Left ventricle myocardium inferior (tissue), 1 donor: ENCODE measurements at regions not wholly inside any gene's neighbourhood (a gene's known extent, or its start where the extent isn't known, plus 50 kb on each side); places are given as distances from the start of the nearest gene placed in this dataset.

Source experiments
- DNase-seq: peaks from one replicate; pipeline ENCODE4 v3.0.0-alpha.2; 2020
- H3K27ac ChIP-seq: fragments of 200-600 bp; replicated peaks from 2 replicates; pipeline ENCODE4 v1.8.0; 2021
- H3K27me3 ChIP-seq: fragments of 200-600 bp; 2 replicates; pipeline ENCODE4 v1.8.0; 2021; ENCODE audit warnings: low read depth
- H3K36me3 ChIP-seq: fragments of 200-600 bp; 2 replicates; pipeline ENCODE4 v1.8.0; 2021
- H3K4me1 ChIP-seq: fragments of 200-600 bp; 2 replicates; pipeline ENCODE4 v1.8.0; 2021
- H3K4me3 ChIP-seq: fragments of 200-600 bp; 2 replicates; pipeline ENCODE4 v1.8.0; 2021; ENCODE audit warnings: mild to moderate bottlenecking, moderate library complexity
- H3K9me3 ChIP-seq: fragments of 200-600 bp; replicated peaks from 2 replicates; pipeline ENCODE4 v1.8.0; 2021
- intact Hi-C: fragments of 100-400 bp; cut with micrococcal nuclease; formaldehyde crosslinking; loops from one replicate; pipeline ENCODE4 v1.11.0; 2022
- TF ChIP-seq, protein P1 (sequence below): fragments of 200-600 bp; IDR thresholded peaks from 2 replicates; pipeline ENCODE4 v1.8.0; 2021; ENCODE audit warnings: antibody characterized with exemption, mild to moderate bottlenecking, borderline replicate concordance
- donor health status: DM: no; HTN: yes; CAD: no; lungs with severe emphysema.

DNA sequence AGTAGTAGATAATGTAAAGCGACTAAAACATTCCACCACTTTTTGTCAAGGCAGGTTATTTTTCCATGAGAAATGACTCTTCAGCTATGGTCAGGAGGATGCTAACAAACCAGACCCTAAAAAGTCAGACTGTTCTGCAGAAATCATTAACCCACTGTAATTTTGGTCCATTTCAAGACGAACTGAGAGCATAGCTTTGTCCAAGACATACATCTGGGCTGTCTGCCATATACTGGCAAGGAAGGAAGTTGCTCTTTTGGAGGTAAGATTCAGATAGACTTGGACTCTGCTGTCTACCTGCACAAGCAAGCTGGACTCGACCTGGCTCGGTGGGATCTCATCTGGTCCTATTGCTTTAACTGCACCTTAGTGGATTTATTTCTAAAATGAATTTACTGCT is 207.8 kb downstream of the POSTN start:
- TF ChIP-seq, protein P1, sequence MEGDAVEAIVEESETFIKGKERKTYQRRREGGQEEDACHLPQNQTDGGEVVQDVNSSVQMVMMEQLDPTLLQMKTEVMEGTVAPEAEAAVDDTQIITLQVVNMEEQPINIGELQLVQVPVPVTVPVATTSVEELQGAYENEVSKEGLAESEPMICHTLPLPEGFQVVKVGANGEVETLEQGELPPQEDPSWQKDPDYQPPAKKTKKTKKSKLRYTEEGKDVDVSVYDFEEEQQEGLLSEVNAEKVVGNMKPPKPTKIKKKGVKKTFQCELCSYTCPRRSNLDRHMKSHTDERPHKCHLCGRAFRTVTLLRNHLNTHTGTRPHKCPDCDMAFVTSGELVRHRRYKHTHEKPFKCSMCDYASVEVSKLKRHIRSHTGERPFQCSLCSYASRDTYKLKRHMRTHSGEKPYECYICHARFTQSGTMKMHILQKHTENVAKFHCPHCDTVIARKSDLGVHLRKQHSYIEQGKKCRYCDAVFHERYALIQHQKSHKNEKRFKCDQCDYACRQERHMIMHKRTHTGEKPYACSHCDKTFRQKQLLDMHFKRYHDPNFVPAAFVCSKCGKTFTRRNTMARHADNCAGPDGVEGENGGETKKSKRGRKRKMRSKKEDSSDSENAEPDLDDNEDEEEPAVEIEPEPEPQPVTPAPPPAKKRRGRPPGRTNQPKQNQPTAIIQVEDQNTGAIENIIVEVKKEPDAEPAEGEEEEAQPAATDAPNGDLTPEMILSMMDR = no peak
- DNase-seq = no peak

DNA sequence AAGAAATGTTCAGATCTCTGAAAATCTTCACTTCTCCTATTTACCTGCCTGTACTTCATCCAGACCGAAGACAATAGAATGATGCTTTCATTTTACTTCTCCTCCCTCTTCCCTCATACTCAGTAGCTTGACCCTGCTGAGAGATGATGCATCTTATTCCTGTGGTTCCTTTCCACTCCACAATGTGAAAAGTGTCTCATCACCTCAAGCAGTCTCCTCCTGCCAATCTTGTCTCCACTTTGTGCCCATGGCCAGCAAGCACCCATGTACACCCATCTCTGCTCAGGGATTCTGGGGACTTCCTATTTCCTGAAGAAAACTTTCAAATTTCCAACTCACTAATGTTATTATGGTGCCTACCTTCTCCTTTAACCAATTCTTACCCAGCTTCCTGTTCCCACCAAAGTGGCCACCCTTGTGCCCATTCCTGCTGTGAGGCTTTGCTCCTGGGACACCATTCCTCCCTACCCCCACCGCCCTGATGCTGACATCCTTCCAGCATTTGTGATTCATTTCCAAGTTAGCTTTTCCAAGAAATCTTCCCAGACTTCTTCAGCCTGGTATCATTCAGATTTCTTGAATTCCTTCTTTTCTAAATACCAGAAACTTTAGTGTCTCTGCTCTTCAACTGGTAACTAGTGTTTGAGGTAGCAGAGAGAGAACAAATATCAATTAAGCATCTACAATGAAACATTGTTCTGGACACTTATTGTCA is 212.5 kb downstream of the POSTN start:
- no peak for DNase-seq
- no peaks in the 10 kb centered on the region for H3K9me3 ChIP-seq
- TF ChIP-seq, protein P1 = no peak
- no peaks in the 10 kb centered on the region for H3K27me3 ChIP-seq
- H3K4me3 ChIP-seq = no peak overlapping the region
- intact Hi-C loops = no loop called here
- H3K36me3 ChIP-seq = no peaks in the 10 kb centered on the region
- no peak overlapping the region for H3K27ac ChIP-seq
- H3K4me1 ChIP-seq = no peaks in the 10 kb centered on the region

More for the DNA sequence above, 207.8 kb downstream of the POSTN start:
- H3K27ac ChIP-seq = no peak overlapping the region
- peaks cover 3% of the 10 kb centered on the region for H3K9me3 ChIP-seq
- H3K36me3 ChIP-seq = no peaks in the 10 kb centered on the region
- no peak overlapping the region for H3K4me3 ChIP-seq
- peaks cover 13% of the 10 kb centered on the region for H3K4me1 ChIP-seq
- H3K27me3 ChIP-seq = no peaks in the 10 kb centered on the region
- intact Hi-C loops = no loop called here

DNA sequence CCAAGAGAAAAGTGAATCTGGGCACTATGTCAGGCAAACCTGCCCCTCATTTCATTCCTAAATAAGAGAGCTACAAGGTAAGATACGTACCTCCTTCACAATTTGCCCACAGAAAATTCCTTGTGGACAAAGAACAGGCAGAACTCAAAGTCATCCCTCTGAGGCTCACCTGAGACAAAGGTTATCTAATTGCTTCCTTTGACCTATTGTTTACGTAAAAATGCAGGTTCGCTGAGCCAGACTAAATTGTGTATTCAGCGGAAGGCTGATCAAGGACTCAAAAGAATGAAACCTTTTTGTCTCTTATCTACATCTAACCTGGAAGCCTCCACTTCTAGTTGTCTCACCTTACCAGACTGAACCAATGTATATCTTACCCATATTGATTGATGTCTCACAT is 213.3 kb downstream of the POSTN start:
- Histone ChIP-seq H3K9me3 (no peaks in the 10 kb centered on the region), H3K36me3 (no peaks in the 10 kb centered on the region), H3K4me1 (no peaks in the 10 kb centered on the region), H3K27me3 (no peaks in the 10 kb centered on the region), H3K27ac (no peak overlapping the region), H3K4me3 (no peak overlapping the region)
- DNase-seq = no peak
- intact Hi-C loops = no loop called here
- TF ChIP-seq, protein P1 = no peak

DNA sequence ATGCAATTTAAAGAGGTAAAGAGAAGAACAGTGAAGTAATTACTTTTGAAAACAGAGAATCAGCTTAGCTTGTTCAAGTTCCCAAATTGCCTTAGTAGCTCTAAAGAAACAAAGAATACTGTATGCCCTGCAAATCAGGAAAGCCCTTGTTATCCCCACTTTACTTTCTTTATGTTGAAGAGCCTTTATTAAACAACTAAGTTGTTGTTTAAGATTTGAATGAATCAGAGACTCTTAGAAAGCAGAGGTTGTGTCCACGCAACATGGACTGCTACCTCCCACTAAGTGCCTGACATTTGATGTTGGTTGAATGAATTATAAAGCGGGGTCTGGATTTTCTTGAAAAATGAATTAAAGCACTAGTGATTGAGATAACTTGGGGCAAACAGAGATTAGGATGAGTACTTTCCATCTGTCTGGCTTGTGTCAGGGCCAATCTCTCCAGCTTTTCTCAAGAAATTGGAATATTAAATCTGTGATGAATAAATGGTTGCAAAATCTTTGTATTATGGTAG is 214.7 kb downstream of the POSTN start:
- Histone ChIP-seq H3K27me3 (no peaks in the 10 kb centered on the region), H3K4me3 (no peak overlapping the region), H3K4me1 (no peaks in the 10 kb centered on the region), H3K9me3 (no peaks in the 10 kb centered on the region), H3K36me3 (no peaks in the 10 kb centered on the region), H3K27ac (no peak overlapping the region)
- intact Hi-C loops = no loop called here
- DNase-seq = no peak
- TF ChIP-seq, protein P1 = no peak

DNA sequence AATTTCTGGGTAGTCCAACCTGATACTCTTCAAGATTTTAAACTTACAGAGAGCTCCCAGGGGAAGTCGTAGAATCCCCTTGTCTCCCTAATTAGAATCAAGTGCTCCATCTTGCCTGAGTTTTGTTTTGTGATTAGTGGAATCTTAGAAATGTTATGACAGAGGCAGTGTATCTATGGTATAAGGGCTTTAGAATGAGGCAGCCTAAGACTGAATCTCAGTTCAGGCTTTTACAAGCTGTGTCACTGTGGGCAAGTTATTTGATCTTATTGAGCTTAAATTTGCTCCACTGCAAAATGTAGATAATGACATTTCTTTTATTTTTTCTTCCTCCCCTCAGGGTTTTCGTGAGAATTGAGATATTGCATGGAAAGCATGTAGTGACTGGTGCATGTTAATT is 215.5 kb downstream of the POSTN start:
- no peak for DNase-seq
- TF ChIP-seq, protein P1 = no peak
- no peak overlapping the region for H3K4me3 ChIP-seq
- H3K27ac ChIP-seq = no peak overlapping the region
- no peaks in the 10 kb centered on the region for H3K36me3 ChIP-seq
- H3K9me3 ChIP-seq = no peaks in the 10 kb centered on the region
- intact Hi-C loops = no loop called here
- H3K27me3 ChIP-seq = no peaks in the 10 kb centered on the region
- H3K4me1 ChIP-seq = no peaks in the 10 kb centered on the region
